GM12878 (cell line): ENCODE measurements at regions not wholly inside any gene's neighbourhood (a gene's known extent, or its start where the extent isn't known, plus 50 kb on each side); places are given as distances from the start of the nearest gene placed in this dataset.

Experiments
- ATAC-seq: fragments of 200-7000 bp; cut with Tn5 transposase; 3 replicates; pipeline ENCODE4 v1.9.1; 2020; ENCODE audit warnings: mild to moderate bottlenecking, moderate library complexity
- BruUV-seq: library from RNA; stranded (reverse); fragments of 400-500 nt; replicated peaks from 2 replicates; lab custom pipeline; 2021; lab: Mats Ljungman, UMichigan
- CTCF ChIA-PET: fragments of 300-600 bp; sonication (Branson Sonifier 250); formaldehyde crosslinking; extraction: SDS; loops from one replicate; lab custom pipeline; 2021; ENCODE audit warnings: inconsistent platforms; lab: Yijun Ruan, JAX
- POLR2A ChIA-PET: fragments of 350-600 bp; formaldehyde crosslinking; extraction: SDS; loops from one replicate; lab custom pipeline; 2021; ENCODE audit warnings: inconsistent platforms; lab: Charles Lee
- RAD21 ChIA-PET: fragments of 300-600 bp; sonication (Branson Sonifier 250); formaldehyde crosslinking; loops from one replicate; lab custom pipeline; 2023; ENCODE audit warnings: antibody characterized with exemption; ENCODE audit not compliant: unreplicated experiment; lab: Charles Lee
- SMC1A ChIA-PET: fragments of 300-600 bp; sonication (Branson Sonifier 250); formaldehyde crosslinking; loops from one replicate; lab custom pipeline; 2023; ENCODE audit not compliant: unreplicated experiment, uncharacterized antibody; lab: Charles Lee
- DNase-seq: peaks from one replicate; pipeline ENCODE4 v3.0.0-alpha.2; 2011; ENCODE audit warnings: low read depth, low spot score
- FAIRE-seq: peaks from 3 replicates; lab custom pipeline; 2011; peaks lifted over from hg19 to GRCh38; lab: Jason Lieb, UNC
- H2AFZ ChIP-seq: 2 replicates; pipeline ENCODE4 v1.6.0; 2011; ENCODE audit warnings: low read depth, low read length, control low read depth; ENCODE audit not compliant: control insufficient read depth
- H3K27ac ChIP-seq: 2 replicates; pipeline ENCODE4 v1.5.1; 2011; ENCODE audit warnings: control low read depth; ENCODE audit not compliant: control insufficient read depth, insufficient read depth
- H3K27me3 ChIP-seq, 2 experiments: replicated peaks in 1 of 2; 2 replicates each; pipeline versions ENCODE4 v1.6.0 to v1.6.1; 2011; ENCODE audit warnings: low read length in 1 of 2; ENCODE audit not compliant: control insufficient read depth in 2 of 2, insufficient read depth in 2 of 2
- H3K36me3 ChIP-seq, 2 experiments: 2 replicates each; pipeline ENCODE4 v1.5.1; 2011; ENCODE audit warnings: low read length in 1 of 2; ENCODE audit not compliant: control insufficient read depth in 2 of 2, insufficient read depth in 2 of 2
- H3K4me1 ChIP-seq: 2 replicates; pipeline ENCODE4 v1.6.1; 2011; ENCODE audit warnings: mild to moderate bottlenecking, low read length, moderate library complexity, mixed read lengths; ENCODE audit not compliant: control insufficient read depth, insufficient read depth
- H3K4me2 ChIP-seq: 2 replicates; pipeline ENCODE4 v1.6.0; 2011; ENCODE audit warnings: control low read depth; ENCODE audit not compliant: control insufficient read depth, insufficient read depth
- H3K4me3 ChIP-seq: fragments of 200-600 bp; sonication (generic); 2 replicates; pipeline ENCODE4 v1.5.1; 2016
- H3K79me2 ChIP-seq: 2 replicates; pipeline ENCODE4 v1.6.0; 2011; ENCODE audit warnings: low read length; ENCODE audit not compliant: control insufficient read depth, insufficient read depth
- H3K9ac ChIP-seq: 2 replicates; pipeline ENCODE4 v1.8.0; 2011; ENCODE audit warnings: low read length, control low read depth, mixed read lengths; ENCODE audit not compliant: control insufficient read depth, insufficient read depth
- H3K9me3 ChIP-seq: replicated peaks from 3 replicates; pipeline ENCODE4 v1.5.1; 2011; ENCODE audit warnings: mild to moderate bottlenecking, low read length; ENCODE audit not compliant: control insufficient read depth, insufficient read depth
- H4K20me1 ChIP-seq: 2 replicates; pipeline ENCODE4 v1.6.0; 2011; ENCODE audit not compliant: control insufficient read depth, insufficient read depth
- BACH1 ChIP-seq: fragments of 450-650 bp; IDR thresholded peaks from 2 replicates; pipeline ENCODE4 v1.6.1; 2017; ENCODE audit warnings: mild to moderate bottlenecking, borderline replicate concordance
- IRF4 ChIP-seq: IDR thresholded peaks from 2 replicates; pipeline ENCODE4 v1.6.1; 2011; ENCODE audit warnings: low read depth, low read length
- SIX5 ChIP-seq: IDR thresholded peaks from 2 replicates; pipeline ENCODE4 v1.6.1; 2011; ENCODE audit warnings: mild to moderate bottlenecking, low read depth, low read length, moderate library complexity; ENCODE audit not compliant: severe bottlenecking
- ZBTB33 ChIP-seq: fragments of 450-650 bp; IDR thresholded peaks from 2 replicates; pipeline ENCODE4 v1.6.1; 2017; ENCODE audit warnings: mild to moderate bottlenecking
- WGBS: methylation state at CpG from one replicate; pipeline ENCODE4 v1.1.6; 2016; ENCODE audit warnings: low lambda C conversion rate; ENCODE audit not compliant: insufficient replicate concordance, insufficient coverage; ENCODE audit errors: missing lambda C conversion rate; 5-methylcytosine and 5-hydroxymethylcytosine counted together
- in situ Hi-C: fragments of 300-500 bp; cut with MboI; formaldehyde crosslinking; loops from 9 replicates; pipeline ENCODE4 v1.14.3; 2018; ENCODE audit warnings: mixed read lengths
- intact Hi-C: fragments of 100-400 bp; cut with micrococcal nuclease; formaldehyde crosslinking; loops from one replicate; pipeline ENCODE4 v1.14.2; 2022; ENCODE audit not compliant: unreplicated experiment
- TF ChIP-seq, protein P1 (sequence below): IDR thresholded peaks from 2 replicates; pipeline ENCODE4 v1.6.1; 2011; ENCODE audit warnings: borderline replicate concordance, low read depth, mild to moderate bottlenecking, moderate library complexity, low read length; ENCODE audit not compliant: insufficient read depth, poor library complexity, severe bottlenecking
- TF ChIP-seq, protein P2 (sequence below): fragments of 450-650 bp; IDR thresholded peaks from 2 replicates; pipeline ENCODE4 v1.6.1; 2016; ENCODE audit warnings: mild to moderate bottlenecking

GRCh38 chr4:1575418-1576303 lies 108.5 kb downstream of the FAM53A start:
- H3K27me3 ChIP-seq: no peaks in the 10 kb centered on the region
- H4K20me1 ChIP-seq: no peaks in the 10 kb centered on the region
- H3K4me1 ChIP-seq: no peaks in the 10 kb centered on the region
- DNase-seq: no peak
- POLR2A ChIA-PET: no interaction called here
- in situ Hi-C loops: no loop called here
- intact Hi-C loops: no loop called here
- H2AFZ ChIP-seq: no peak overlapping the region
- CTCF ChIA-PET: no interaction called here
- no peaks in the 10 kb centered on the region for H3K36me3 ChIP-seq
- H3K4me2 ChIP-seq: no peak overlapping the region
- H3K79me2 ChIP-seq: no peaks in the 10 kb centered on the region
- TF ChIP-seq BACH1: no peak
- no peak for TF ChIP-seq SIX5
- TF ChIP-seq IRF4: no peak
- TF ChIP-seq, protein P1, sequence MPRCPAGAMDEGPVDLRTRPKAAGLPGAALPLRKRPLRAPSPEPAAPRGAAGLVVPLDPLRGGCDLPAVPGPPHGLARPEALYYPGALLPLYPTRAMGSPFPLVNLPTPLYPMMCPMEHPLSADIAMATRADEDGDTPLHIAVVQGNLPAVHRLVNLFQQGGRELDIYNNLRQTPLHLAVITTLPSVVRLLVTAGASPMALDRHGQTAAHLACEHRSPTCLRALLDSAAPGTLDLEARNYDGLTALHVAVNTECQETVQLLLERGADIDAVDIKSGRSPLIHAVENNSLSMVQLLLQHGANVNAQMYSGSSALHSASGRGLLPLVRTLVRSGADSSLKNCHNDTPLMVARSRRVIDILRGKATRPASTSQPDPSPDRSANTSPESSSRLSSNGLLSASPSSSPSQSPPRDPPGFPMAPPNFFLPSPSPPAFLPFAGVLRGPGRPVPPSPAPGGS: no peak
- TF ChIP-seq, protein P2, sequence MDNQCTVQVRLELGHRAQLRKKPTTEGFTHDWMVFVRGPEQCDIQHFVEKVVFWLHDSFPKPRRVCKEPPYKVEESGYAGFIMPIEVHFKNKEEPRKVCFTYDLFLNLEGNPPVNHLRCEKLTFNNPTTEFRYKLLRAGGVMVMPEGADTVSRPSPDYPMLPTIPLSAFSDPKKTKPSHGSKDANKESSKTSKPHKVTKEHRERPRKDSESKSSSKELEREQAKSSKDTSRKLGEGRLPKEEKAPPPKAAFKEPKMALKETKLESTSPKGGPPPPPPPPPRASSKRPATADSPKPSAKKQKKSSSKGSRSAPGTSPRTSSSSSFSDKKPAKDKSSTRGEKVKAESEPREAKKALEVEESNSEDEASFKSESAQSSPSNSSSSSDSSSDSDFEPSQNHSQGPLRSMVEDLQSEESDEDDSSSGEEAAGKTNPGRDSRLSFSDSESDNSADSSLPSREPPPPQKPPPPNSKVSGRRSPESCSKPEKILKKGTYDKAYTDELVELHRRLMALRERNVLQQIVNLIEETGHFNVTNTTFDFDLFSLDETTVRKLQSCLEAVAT: no peak
- TF ChIP-seq ZBTB33: no peak
- TF ChIP-seq, all 136 proteins: peak for 0
- 54% methylated on average over 20 of the region's 20 CpGs for WGBS
- Histone ChIP-seq H3K9me3 (no peaks in the 10 kb centered on the region), H3K27ac (no peak overlapping the region), H3K4me3 (no peak overlapping the region), H3K9ac (no peak overlapping the region)
- ChIA-PET RAD21 (no interaction called here), SMC1A (no interaction called here)
- no TSS peak for BruUV-seq
- ATAC-seq (no peak), FAIRE-seq (no peak)
